ENCODE measurements at regions not wholly inside any gene's neighbourhood (a gene's known extent, or its start where the extent isn't known, plus 50 kb on each side); places are given as distances from the start of the nearest gene placed in this dataset.

DNA sequence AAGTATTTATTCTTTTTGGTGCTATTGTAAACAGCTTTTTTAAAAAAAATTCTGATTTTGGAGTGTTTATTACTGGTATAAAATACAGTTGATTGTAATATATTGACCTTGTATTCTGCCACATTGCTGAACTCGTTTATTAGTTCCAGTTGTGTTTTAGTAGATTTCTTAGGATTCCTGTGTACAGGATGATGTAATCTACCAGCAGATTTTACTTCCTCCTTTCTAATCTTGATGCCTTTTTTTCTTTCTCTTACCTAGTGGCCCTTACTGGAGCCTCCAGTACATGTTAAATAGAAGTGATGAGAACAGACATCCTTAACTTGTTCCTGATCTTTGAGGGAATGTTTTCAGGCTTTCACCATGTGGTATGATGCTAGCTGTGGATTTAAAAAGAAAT is 70.4 kb upstream of the KY start:
- TF ChIP-seq RCOR1 (IDR thresholded peaks at IDR 0.05; ENCODE audit: insufficient replicate concordance, low read length) (no peak), CTCF (conservative IDR thresholded peaks at IDR 0.05; ENCODE audit: low read depth, low read length) (no peak), MXI1 (IDR thresholded peaks at IDR 0.05; ENCODE audit: borderline replicate concordance, low read depth, low read length) (no peak), POLR2A (IDR thresholded peaks at IDR 0.05; ENCODE audit: low read depth, low read length) (no peak), MAZ (IDR thresholded peaks at IDR 0.05; ENCODE audit: borderline replicate concordance, low read depth, low read length) (no peak), CEBPB (IDR thresholded peaks at IDR 0.05; ENCODE audit: low read depth, low read length) (no peak), NFE2L2 (IDR thresholded peaks at IDR 0.05; ENCODE audit: low read depth, low read length) (no peak), CHD1 (IDR thresholded peaks at IDR 0.05; ENCODE audit: low read depth, low read length) (no peak)
- TF ChIP-seq, protein P1, sequence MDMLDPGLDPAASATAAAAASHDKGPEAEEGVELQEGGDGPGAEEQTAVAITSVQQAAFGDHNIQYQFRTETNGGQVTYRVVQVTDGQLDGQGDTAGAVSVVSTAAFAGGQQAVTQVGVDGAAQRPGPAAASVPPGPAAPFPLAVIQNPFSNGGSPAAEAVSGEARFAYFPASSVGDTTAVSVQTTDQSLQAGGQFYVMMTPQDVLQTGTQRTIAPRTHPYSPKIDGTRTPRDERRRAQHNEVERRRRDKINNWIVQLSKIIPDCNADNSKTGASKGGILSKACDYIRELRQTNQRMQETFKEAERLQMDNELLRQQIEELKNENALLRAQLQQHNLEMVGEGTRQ (IDR thresholded peaks at IDR 0.05; ENCODE audit: low read depth, low read length) = no peak

Data from IMR-90 (cell line).